Neural progenitor cell (in vitro differentiated cells): ENCODE measurements at regions not wholly inside any gene's neighbourhood (a gene's known extent, or its start where the extent isn't known, plus 50 kb on each side); places are given as distances from the start of the nearest gene placed in this dataset.
A peak's percentile ranks its signal among the peaks of the same experiment; 100 is the strongest.

Source experiments
- EZH2 ChIP-seq: fragments of 200-600 bp; sonication (generic); IDR thresholded peaks from 2 replicates; pipeline ENCODE4 v1.6.1; 2017; ENCODE audit warnings: antibody characterized with exemption, mild to moderate bottlenecking, moderate library complexity
- EZH2phosphoT487 ChIP-seq: fragments of 200-600 bp; sonication (generic); IDR thresholded peaks from 2 replicates; pipeline ENCODE4 v1.6.1; 2017; ENCODE audit warnings: antibody characterized with exemption
- TF ChIP-seq, protein P1 (sequence below): fragments of 200-600 bp; sonication (generic); IDR thresholded peaks from 2 replicates; pipeline ENCODE4 v1.5.1; 2017; ENCODE audit warnings: antibody characterized with exemption, mild to moderate bottlenecking

GRCh38 chr3:56855856-56856512 lies 54.2 kb upstream of the ARHGEF3 start:
- TF ChIP-seq, protein P1, sequence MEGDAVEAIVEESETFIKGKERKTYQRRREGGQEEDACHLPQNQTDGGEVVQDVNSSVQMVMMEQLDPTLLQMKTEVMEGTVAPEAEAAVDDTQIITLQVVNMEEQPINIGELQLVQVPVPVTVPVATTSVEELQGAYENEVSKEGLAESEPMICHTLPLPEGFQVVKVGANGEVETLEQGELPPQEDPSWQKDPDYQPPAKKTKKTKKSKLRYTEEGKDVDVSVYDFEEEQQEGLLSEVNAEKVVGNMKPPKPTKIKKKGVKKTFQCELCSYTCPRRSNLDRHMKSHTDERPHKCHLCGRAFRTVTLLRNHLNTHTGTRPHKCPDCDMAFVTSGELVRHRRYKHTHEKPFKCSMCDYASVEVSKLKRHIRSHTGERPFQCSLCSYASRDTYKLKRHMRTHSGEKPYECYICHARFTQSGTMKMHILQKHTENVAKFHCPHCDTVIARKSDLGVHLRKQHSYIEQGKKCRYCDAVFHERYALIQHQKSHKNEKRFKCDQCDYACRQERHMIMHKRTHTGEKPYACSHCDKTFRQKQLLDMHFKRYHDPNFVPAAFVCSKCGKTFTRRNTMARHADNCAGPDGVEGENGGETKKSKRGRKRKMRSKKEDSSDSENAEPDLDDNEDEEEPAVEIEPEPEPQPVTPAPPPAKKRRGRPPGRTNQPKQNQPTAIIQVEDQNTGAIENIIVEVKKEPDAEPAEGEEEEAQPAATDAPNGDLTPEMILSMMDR, result peak; percentile 73
- no peak for TF ChIP-seq EZH2phosphoT487
- no peak for TF ChIP-seq EZH2
